KMS-11 (cell line): ENCODE measurements at regions not wholly inside any gene's neighbourhood (a gene's known extent, or its start where the extent isn't known, plus 50 kb on each side); places are given as distances from the start of the nearest gene placed in this dataset.
A peak's percentile ranks its signal among the peaks of the same experiment; 100 is the strongest.

ENCODE experiments used
- H2AFZ ChIP-seq: fragments of 200-600 bp; sonication (generic); 2 replicates; pipeline ENCODE4 v1.6.1; 2016; ENCODE audit warnings: antibody characterized with exemption, mixed run types, low read depth
- H3K27ac ChIP-seq: fragments of 200-600 bp; sonication (generic); 2 replicates; pipeline ENCODE4 v1.6.1; 2016; ENCODE audit warnings: mild to moderate bottlenecking, mixed run types
- H3K27me3 ChIP-seq: fragments of 200-600 bp; sonication (generic); 2 replicates; pipeline ENCODE4 v1.6.1; 2017; ENCODE audit warnings: mild to moderate bottlenecking, low read depth, mixed run types, moderate library complexity; ENCODE audit not compliant: insufficient read depth
- H3K36me3 ChIP-seq: fragments of 200-600 bp; sonication (generic); 2 replicates; pipeline ENCODE4 v1.6.1; 2017; ENCODE audit warnings: mild to moderate bottlenecking, mixed run types; ENCODE audit not compliant: insufficient read depth
- H3K4me1 ChIP-seq: fragments of 200-600 bp; sonication (generic); 2 replicates; pipeline ENCODE4 v1.6.1; 2016; ENCODE audit warnings: mild to moderate bottlenecking, low read depth, mixed run types; ENCODE audit not compliant: poor library complexity, severe bottlenecking
- H3K4me2 ChIP-seq: fragments of 200-600 bp; sonication (generic); 2 replicates; pipeline ENCODE4 v1.7.0; 2016; ENCODE audit warnings: mild to moderate bottlenecking, mixed run types
- H3K4me3 ChIP-seq: fragments of 200-600 bp; sonication (generic); IDR thresholded peaks from 2 replicates; pipeline ENCODE4 v1.6.1; 2017; ENCODE audit warnings: low read depth, low read length, mixed read lengths; ENCODE audit not compliant: insufficient read depth
- H3K79me2 ChIP-seq: fragments of 200-600 bp; sonication (generic); 2 replicates; pipeline ENCODE4 v1.6.1; 2016; ENCODE audit warnings: low read depth, mixed run types; ENCODE audit not compliant: insufficient read depth
- H3K9ac ChIP-seq: fragments of 200-600 bp; sonication (generic); 2 replicates; pipeline ENCODE4 v1.6.1; 2016; ENCODE audit warnings: mild to moderate bottlenecking, mixed run types
- H4K20me1 ChIP-seq: fragments of 200-600 bp; sonication (generic); 2 replicates; pipeline ENCODE4 v1.6.1; 2016; ENCODE audit warnings: mild to moderate bottlenecking, mixed run types; ENCODE audit not compliant: insufficient read depth
- TF ChIP-seq, protein P1 (sequence below): fragments of 200-600 bp; sonication (generic); conservative IDR thresholded peaks from 2 replicates; pipeline ENCODE4 v1.6.1; 2017; ENCODE audit warnings: low read depth, mild to moderate bottlenecking, antibody characterized with exemption, low read length, moderate library complexity, mixed read lengths

DNA sequence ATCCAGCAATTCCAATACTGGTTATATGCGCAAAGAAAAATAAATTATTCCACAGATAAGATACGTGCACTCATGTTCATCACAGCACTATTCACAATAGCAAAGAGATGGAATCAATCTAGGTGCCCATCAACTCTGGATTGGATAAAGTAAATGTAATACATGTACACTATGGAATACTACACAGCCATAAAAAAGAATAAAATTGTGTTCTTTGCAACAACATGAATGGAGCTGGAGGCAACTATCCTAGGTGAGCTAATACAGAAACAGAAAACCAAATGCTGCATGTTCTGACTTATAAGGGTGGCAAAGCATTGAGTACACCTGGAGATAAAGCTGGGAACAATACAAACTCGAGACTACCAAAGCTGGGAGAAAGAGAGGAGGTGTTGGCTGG, 787.3 kb downstream of the KCNT2 start:
- Histone ChIP-seq H3K4me1 (no peaks in the 10 kb centered on the region), H3K27ac (no peak overlapping the region), H3K9ac (no peak overlapping the region), H3K79me2 (no peaks in the 10 kb centered on the region), H3K4me3 (no peak overlapping the region), H2AFZ (no peak overlapping the region), H3K36me3 (no peaks in the 10 kb centered on the region), H4K20me1 (no peaks in the 10 kb centered on the region), H3K27me3 (no peaks in the 10 kb centered on the region), H3K4me2 (no peak overlapping the region)
- TF ChIP-seq, protein P1, sequence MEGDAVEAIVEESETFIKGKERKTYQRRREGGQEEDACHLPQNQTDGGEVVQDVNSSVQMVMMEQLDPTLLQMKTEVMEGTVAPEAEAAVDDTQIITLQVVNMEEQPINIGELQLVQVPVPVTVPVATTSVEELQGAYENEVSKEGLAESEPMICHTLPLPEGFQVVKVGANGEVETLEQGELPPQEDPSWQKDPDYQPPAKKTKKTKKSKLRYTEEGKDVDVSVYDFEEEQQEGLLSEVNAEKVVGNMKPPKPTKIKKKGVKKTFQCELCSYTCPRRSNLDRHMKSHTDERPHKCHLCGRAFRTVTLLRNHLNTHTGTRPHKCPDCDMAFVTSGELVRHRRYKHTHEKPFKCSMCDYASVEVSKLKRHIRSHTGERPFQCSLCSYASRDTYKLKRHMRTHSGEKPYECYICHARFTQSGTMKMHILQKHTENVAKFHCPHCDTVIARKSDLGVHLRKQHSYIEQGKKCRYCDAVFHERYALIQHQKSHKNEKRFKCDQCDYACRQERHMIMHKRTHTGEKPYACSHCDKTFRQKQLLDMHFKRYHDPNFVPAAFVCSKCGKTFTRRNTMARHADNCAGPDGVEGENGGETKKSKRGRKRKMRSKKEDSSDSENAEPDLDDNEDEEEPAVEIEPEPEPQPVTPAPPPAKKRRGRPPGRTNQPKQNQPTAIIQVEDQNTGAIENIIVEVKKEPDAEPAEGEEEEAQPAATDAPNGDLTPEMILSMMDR = no peak

DNA sequence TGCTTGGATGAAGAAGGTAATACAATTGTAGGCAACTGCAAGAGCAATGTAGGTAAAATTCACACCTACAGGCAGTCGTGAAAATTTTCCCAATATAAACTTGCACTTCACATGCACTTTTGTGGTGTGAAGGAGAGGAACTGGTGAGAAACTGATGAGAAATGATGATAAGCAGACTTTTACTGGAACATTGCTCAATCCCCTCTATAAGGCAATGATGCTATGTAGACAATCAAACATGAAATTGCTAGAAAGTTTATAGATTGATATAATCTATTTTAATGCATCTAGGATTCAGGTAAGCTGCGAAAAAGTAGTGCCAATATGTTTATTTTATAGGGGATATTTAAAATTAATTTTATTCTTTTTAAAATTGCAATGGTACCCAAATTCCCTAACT, 802.2 kb downstream of the KCNT2 start:
- no peaks in the 10 kb centered on the region for H3K36me3 ChIP-seq
- no peak overlapping the region for H3K27ac ChIP-seq
- H4K20me1 ChIP-seq = no peaks in the 10 kb centered on the region
- no peaks in the 10 kb centered on the region for H3K4me1 ChIP-seq
- H3K79me2 ChIP-seq = no peaks in the 10 kb centered on the region
- no peaks in the 10 kb centered on the region for H3K27me3 ChIP-seq
- TF ChIP-seq, protein P1 = no peak
- no peak overlapping the region for H2AFZ ChIP-seq
- H3K4me3 ChIP-seq = no peak overlapping the region
- H3K9ac ChIP-seq = no peak overlapping the region
- H3K4me2 ChIP-seq = no peak overlapping the region

DNA sequence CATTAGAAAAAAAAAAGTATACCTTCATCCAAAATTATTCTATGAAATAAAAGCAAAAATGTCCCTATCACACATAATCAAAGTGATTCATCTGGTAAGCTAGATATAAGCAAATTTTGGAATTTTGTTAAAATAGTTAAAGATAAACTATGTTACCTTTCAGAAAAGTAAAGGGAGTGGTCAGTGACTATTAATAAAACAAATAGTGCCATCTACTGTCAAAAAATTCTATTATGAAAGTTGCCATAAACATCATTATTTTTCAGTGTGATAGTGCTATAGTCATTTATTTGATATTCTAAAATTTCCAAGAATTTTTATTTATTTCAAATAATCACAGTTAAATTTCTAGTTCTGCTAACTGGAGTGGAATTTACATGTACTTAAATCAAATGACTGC, 803.7 kb downstream of the KCNT2 start:
- Histone ChIP-seq H3K36me3 (no peaks in the 10 kb centered on the region), H4K20me1 (no peaks in the 10 kb centered on the region), H2AFZ (no peak overlapping the region), H3K4me1 (no peaks in the 10 kb centered on the region), H3K27me3 (no peaks in the 10 kb centered on the region), H3K4me3 (no peak overlapping the region), H3K27ac (no peak overlapping the region), H3K9ac (no peak overlapping the region), H3K4me2 (no peak overlapping the region), H3K79me2 (no peaks in the 10 kb centered on the region)
- TF ChIP-seq, protein P1 = peak; percentile 45; the same call in 1 of the 2 replicates

DNA sequence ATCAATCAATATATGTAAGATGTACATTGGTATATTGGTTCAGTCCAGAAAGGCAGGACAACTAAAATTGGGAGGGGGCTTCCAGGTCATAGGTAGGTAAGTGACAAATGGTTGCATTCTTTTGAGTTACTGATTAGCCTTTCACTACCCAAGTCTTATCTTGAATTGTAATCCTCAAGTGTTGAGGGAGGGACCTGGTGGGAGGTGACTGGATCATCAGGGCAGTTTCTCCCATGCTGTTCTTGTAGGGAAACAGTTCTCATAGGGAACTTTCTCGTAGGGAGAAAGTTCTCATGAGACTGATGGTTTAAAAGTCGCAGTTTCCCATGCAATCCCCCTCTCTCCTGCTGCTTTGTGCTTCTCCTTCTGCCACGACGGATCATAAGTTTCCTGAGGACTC, 809.2 kb downstream of the KCNT2 start:
- TF ChIP-seq, protein P1 = no peak
- Histone ChIP-seq H3K4me2 (no peak overlapping the region), H3K27ac (no peak overlapping the region), H3K4me3 (no peak overlapping the region), H3K27me3 (no peaks in the 10 kb centered on the region), H4K20me1 (no peaks in the 10 kb centered on the region), H3K9ac (no peak overlapping the region), H2AFZ (no peak overlapping the region), H3K36me3 (no peaks in the 10 kb centered on the region), H3K4me1 (no peaks in the 10 kb centered on the region), H3K79me2 (no peaks in the 10 kb centered on the region)
